HCT116 (cell line): ENCODE measurements at regions not wholly inside any gene's neighbourhood (a gene's known extent, or its start where the extent isn't known, plus 50 kb on each side); places are given as distances from the start of the nearest gene placed in this dataset.

Source experiments
- ATAC-seq: fragments of 200-7000 bp; cut with Tn5 transposase; 2 replicates; pipeline ENCODE4 v1.9.1; 2020; ENCODE audit warnings: mild to moderate bottlenecking, moderate library complexity
- BruUV-seq: library from RNA; stranded (reverse); fragments of 400-500 nt; replicated peaks from 2 replicates; lab custom pipeline; 2021; lab: Mats Ljungman, UMichigan
- CTCF ChIA-PET: fragments of 300-600 bp; sonication (Branson Sonifier 250); formaldehyde crosslinking; loops from one replicate; lab custom pipeline; 2021; ENCODE audit warnings: antibody characterized with exemption; lab: Charles Lee
- POLR2A ChIA-PET: fragments of 300-600, 350-600 bp; sonication (Branson Sonifier 250); formaldehyde crosslinking; loops from one replicate; lab custom pipeline; 2021; ENCODE audit warnings: antibody characterized with exemption; lab: Charles Lee
- RAD21 ChIA-PET, 2 experiments: fragments of 300-600 bp; sonication (Branson Sonifier 250); formaldehyde crosslinking; loops; one replicate each; lab custom pipeline; 2023; ENCODE audit warnings: low total read pairs in 2 of 2; ENCODE audit not compliant: uncharacterized antibody in 2 of 2, unreplicated experiment in 2 of 2, low non-redundant PET in 1 of 2; lab: Charles Lee
- DNase-seq: peaks from one replicate; pipeline ENCODE4 v3.0.0-alpha.2; 2010; ENCODE audit warnings: low read depth, low spot score
- H2AFZ ChIP-seq: fragments of 200-600 bp; shearing (Covaris generic), sonication (generic); 2 replicates; pipeline ENCODE4 v1.6.1; 2017; ENCODE audit warnings: low read depth, mixed run types, mixed read lengths, antibody characterized with exemption, low read length; ENCODE audit not compliant: poor library complexity, severe bottlenecking
- H3K27ac ChIP-seq: 2 replicates; pipeline ENCODE4 v1.5.1; 2012; ENCODE audit warnings: low read depth, low read length
- H3K27me3 ChIP-seq: fragments of 200-600 bp; sonication (generic); 2 replicates; pipeline ENCODE4 v1.6.1; 2016; ENCODE audit warnings: mixed run types, low read length, mixed read lengths; ENCODE audit not compliant: insufficient read depth
- H3K36me3 ChIP-seq, 2 experiments: fragments of 200-500 bp in 1 of 2; fragments of 200-600 bp in 1 of 2; sonication (Bioruptor generic) in 1 of 2; sonication (generic) in 1 of 2; 2 replicates each; pipeline versions ENCODE4 v1.5.1 to v1.6.1; 2014 to 2016; ENCODE audit warnings: low read length in 2 of 2, inconsistent platforms in 1 of 2, mixed read lengths in 1 of 2, mixed run types in 1 of 2; ENCODE audit not compliant: insufficient read depth in 2 of 2, control insufficient read depth in 1 of 2
- H3K4me1 ChIP-seq, 2 experiments: fragments of 200-600 bp in 1 of 2; sonication (generic) in 1 of 2; 2 replicates each; pipeline versions ENCODE4 v1.5.1 to v1.6.1; 2012 to 2017; ENCODE audit warnings: low read length in 2 of 2, inconsistent platforms in 1 of 2, mild to moderate bottlenecking in 1 of 2, mixed read lengths in 1 of 2, mixed run types in 1 of 2, moderate library complexity in 1 of 2; ENCODE audit not compliant: insufficient read depth in 2 of 2, control insufficient read depth in 1 of 2
- H3K4me2 ChIP-seq: fragments of 200-600 bp; sonication (generic); 2 replicates; pipeline ENCODE4 v1.6.1; 2017; ENCODE audit warnings: mixed run types, low read length, mixed read lengths
- H3K4me3 ChIP-seq, 2 experiments: fragments of 200-600 bp in 1 of 2; sonication (generic) in 1 of 2; replicated peaks in 1 of 2; 2 replicates each; pipeline ENCODE4 v1.5.1; 2011 to 2016; ENCODE audit warnings: low read length in 2 of 2, control low read depth in 1 of 2, low read depth in 1 of 2, mild to moderate bottlenecking in 1 of 2, mixed read lengths in 1 of 2, mixed run types in 1 of 2
- H3K79me2 ChIP-seq: fragments of 200-600 bp; sonication (generic); 2 replicates; pipeline ENCODE4 v1.6.1; 2017; ENCODE audit warnings: mild to moderate bottlenecking, mixed run types, low read length, moderate library complexity, mixed read lengths; ENCODE audit not compliant: insufficient read depth
- H3K9ac ChIP-seq: fragments of 200-600 bp; sonication (generic); 2 replicates; pipeline ENCODE4 v1.6.1; 2016; ENCODE audit warnings: low read length, mixed read lengths
- H3K9me2 ChIP-seq: fragments of 200-600 bp; sonication (generic), shearing (Covaris generic); 2 replicates; pipeline ENCODE4 v1.6.1; 2017; ENCODE audit warnings: mixed run types, mild to moderate bottlenecking, moderate library complexity; ENCODE audit not compliant: insufficient read depth
- H3K9me3 ChIP-seq, 2 experiments: fragments of 200-500 bp in 1 of 2; fragments of 200-600 bp in 1 of 2; sonication (Bioruptor generic) in 1 of 2; sonication (generic) in 1 of 2; 2 replicates each; pipeline ENCODE4 v1.6.1; 2014 to 2017; ENCODE audit warnings: low read length in 2 of 2, mixed read lengths in 2 of 2, inconsistent platforms in 1 of 2, low read depth in 1 of 2, mild to moderate bottlenecking in 1 of 2, mixed run types in 1 of 2, moderate library complexity in 1 of 2; ENCODE audit not compliant: control insufficient read depth in 1 of 2, insufficient read depth in 1 of 2
- H4K20me1 ChIP-seq: fragments of 200-600 bp; sonication (generic), shearing (Covaris generic); 2 replicates; pipeline ENCODE4 v1.6.1; 2017; ENCODE audit warnings: mixed run types, mild to moderate bottlenecking, moderate library complexity; ENCODE audit not compliant: insufficient read depth
- EZH2phosphoT487 ChIP-seq: fragments of 200-600 bp; IDR thresholded peaks from 2 replicates; pipeline ENCODE4 v1.6.1; 2018; ENCODE audit warnings: antibody characterized with exemption, borderline replicate concordance
- FOSL1 ChIP-seq: IDR thresholded peaks from 2 replicates; pipeline ENCODE4 v1.6.1; 2012; ENCODE audit warnings: low read depth
- JUND ChIP-seq: IDR thresholded peaks from 2 replicates; pipeline ENCODE4 v1.6.1; 2012
- RAD21 ChIP-seq: IDR thresholded peaks from 2 replicates; pipeline ENCODE4 v1.6.1; 2012; ENCODE audit warnings: low read depth, mild to moderate bottlenecking
- SRF ChIP-seq: IDR thresholded peaks from 2 replicates; pipeline ENCODE4 v1.6.1; 2012; ENCODE audit warnings: low read depth
- TCF7L2 ChIP-seq: IDR thresholded peaks from 2 replicates; pipeline ENCODE4 v1.7.0; 2011; ENCODE audit warnings: borderline replicate concordance, inconsistent platforms; ENCODE audit not compliant: insufficient read depth, insufficient read length; ENCODE audit errors: extremely low read depth
- ZNF274 ChIP-seq: fragments of 200-500 bp; sonication (Bioruptor generic); IDR thresholded peaks from 2 replicates; pipeline ENCODE4 v1.6.1; 2014; ENCODE audit warnings: mild to moderate bottlenecking, low read depth, low read length, inconsistent platforms
- intact Hi-C: fragments of 100-400 bp; cut with micrococcal nuclease; formaldehyde crosslinking; loops from 2 replicates; pipeline ENCODE4 v1.10.0; 2022

DNA sequence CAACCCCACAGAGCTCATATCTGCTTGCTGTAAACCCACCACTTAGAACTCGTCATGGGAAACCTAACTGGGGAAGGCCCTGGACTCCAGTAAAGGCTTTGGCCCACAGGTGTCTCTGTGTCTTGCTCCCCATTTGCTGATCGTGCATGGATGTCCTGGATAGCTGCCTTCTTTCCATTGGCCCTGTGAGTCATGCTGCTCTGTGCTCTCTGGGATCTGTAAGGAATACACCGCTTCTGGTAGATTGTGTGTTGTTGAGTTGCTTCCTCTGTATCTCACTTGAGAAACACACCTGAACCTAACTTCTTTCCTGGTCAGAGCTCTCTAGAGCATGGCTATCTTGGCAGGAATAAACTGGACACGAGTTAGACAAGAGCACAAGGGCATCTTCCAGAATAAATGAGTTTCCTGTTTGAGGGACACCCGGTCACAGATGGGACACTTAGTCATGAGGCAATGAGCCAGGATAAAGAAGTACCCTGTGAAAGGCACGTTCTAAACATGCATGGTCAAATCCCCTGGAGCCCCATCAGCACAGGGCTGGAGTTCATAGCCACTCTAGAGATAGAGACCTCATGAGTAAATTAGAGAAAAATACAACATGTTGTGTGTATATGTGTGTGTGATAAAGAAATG lies 99.6 kb upstream of the TMEM170B start:
- CTCF ChIA-PET = no interaction called here
- TF ChIP-seq JUND = no peak
- TF ChIP-seq SRF = no peak
- TF ChIP-seq TCF7L2 = no peak
- Histone ChIP-seq H3K4me3 (no peak overlapping the region), H3K36me3 (no peaks in the 10 kb centered on the region), H4K20me1 (no peaks in the 10 kb centered on the region), H3K4me1 (peaks cover 4 to 17% of the 10 kb centered on the region in 2 experiments), H3K79me2 (no peaks in the 10 kb centered on the region), H3K9ac (no peak overlapping the region), H3K9me3 (0 out of 4 replicates have a peak, but pooled peaks cover 0 to 2% of the 10 kb centered on the region in 2 experiments), H3K9me2 (no peaks in the 10 kb centered on the region), H3K27ac (no peak overlapping the region), H2AFZ (no peak overlapping the region), H3K27me3 (no peaks in the 10 kb centered on the region), H3K4me2 (no peak overlapping the region)
- ATAC-seq (no peak), DNase-seq (no peak)
- POLR2A ChIA-PET = no interaction called here
- no TSS peak for BruUV-seq
- intact Hi-C loops = no loop called here
- RAD21 ChIA-PET = no interaction called here

DNA sequence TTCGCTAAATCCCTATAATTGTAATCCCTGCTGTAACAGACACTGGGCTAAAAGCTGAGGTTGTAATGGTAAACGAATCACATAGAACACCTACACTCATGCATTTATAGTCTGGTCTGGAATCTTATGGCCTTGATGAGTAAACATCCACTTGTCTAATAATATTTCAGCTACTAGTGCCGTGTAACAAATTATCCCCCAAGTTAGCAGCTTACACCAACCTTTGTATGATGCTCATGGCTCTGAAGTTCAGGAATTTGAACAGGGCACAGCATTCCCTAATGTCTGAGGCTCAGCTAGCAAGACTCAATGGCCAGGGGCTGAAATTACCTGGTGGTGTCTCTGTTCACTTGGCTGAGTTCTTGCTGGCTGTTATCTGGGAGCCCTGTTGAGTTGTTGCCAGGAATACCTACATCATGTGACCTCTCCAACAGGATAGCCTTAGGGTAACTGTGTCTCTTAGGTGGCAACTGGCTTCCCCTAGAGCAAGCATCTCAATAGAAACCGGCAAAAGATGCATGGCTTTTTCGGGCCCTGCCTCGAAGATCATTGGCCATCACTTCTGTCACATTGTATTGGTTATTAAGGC lies 100.9 kb upstream of the TMEM170B start:
- RAD21 ChIA-PET = no interaction called here
- H3K9me2 ChIP-seq = no peaks in the 10 kb centered on the region
- H3K27ac ChIP-seq = no peak overlapping the region
- H2AFZ ChIP-seq = no peak overlapping the region
- H3K27me3 ChIP-seq = no peaks in the 10 kb centered on the region
- 0 out of 4 replicates have a peak, but pooled peaks cover 0 to 2% of the 10 kb centered on the region in 2 experiments for H3K9me3 ChIP-seq
- DNase-seq = no peak
- H3K79me2 ChIP-seq = no peaks in the 10 kb centered on the region
- TF ChIP-seq ZNF274 = no peak
- TF ChIP-seq FOSL1 = no peak
- TF ChIP-seq EZH2phosphoT487 = no peak
- no peak for TF ChIP-seq RAD21
- TF ChIP-seq, all 23 proteins: peak for 0
- H3K36me3 ChIP-seq = no peaks in the 10 kb centered on the region
- H3K4me1 ChIP-seq = peaks cover 10 to 26% of the 10 kb centered on the region in 2 experiments
- ChIA-PET POLR2A (no interaction called here), CTCF (interaction anchor here (0.6 kb wide), 1 partner anchor 344 kb away, joined by 3 read pairs; no protein-coding TSS in a partner anchor)
- no peak overlapping the region for H3K9ac ChIP-seq
- H3K4me3 ChIP-seq = no peak overlapping the region
- no peak overlapping the region for H3K4me2 ChIP-seq
- no peaks in the 10 kb centered on the region for H4K20me1 ChIP-seq
- no TSS peak for BruUV-seq
- intact Hi-C loops = no loop called here
- ATAC-seq = no peak
